H1 (cell line): ENCODE measurements at regions not wholly inside any gene's neighbourhood (a gene's known extent, or its start where the extent isn't known, plus 50 kb on each side); places are given as distances from the start of the nearest gene placed in this dataset.

ENCODE experiments used
- GABPA ChIP-seq: IDR thresholded peaks from 2 replicates; pipeline ENCODE4 v1.6.1; 2011; ENCODE audit warnings: mild to moderate bottlenecking, low read length, moderate library complexity, borderline replicate concordance; ENCODE audit not compliant: insufficient read depth
- SIX5 ChIP-seq: IDR thresholded peaks from 2 replicates; pipeline ENCODE4 v1.6.1; 2011; ENCODE audit warnings: mild to moderate bottlenecking, low read depth, low read length
- SRF ChIP-seq: IDR thresholded peaks from 2 replicates; pipeline ENCODE4 v1.6.1; 2011; ENCODE audit warnings: mild to moderate bottlenecking, low read depth, low read length, moderate library complexity
- TAF1 ChIP-seq: IDR thresholded peaks from 2 replicates; pipeline ENCODE4 v1.6.1; 2011; ENCODE audit warnings: mild to moderate bottlenecking, low read depth, low read length

GRCh38 chr2:157093666-157094065 lies 163.8 kb upstream of the GALNT5 start (continued):
- no peak for TF ChIP-seq GABPA
- no peak for TF ChIP-seq SIX5
- no peak for TF ChIP-seq SRF
- no peak for TF ChIP-seq TAF1
